HFFc6 (cell line): ENCODE measurements at regions not wholly inside any gene's neighbourhood (a gene's known extent, or its start where the extent isn't known, plus 50 kb on each side); places are given as distances from the start of the nearest gene placed in this dataset.

ENCODE experiments used
- DNase-seq: peaks from one replicate; pipeline ENCODE4 v3.0.0-alpha.2; 2018
- H3K27ac Mint-ChIP-seq: 2 replicates; pipeline ENCODE4 v1.8.0; 2020; ENCODE audit warnings: mild to moderate bottlenecking, mixed read lengths
- H3K27me3 Mint-ChIP-seq: 2 replicates; pipeline ENCODE4 v1.8.0; 2021; ENCODE audit warnings: mild to moderate bottlenecking, moderate library complexity, mixed read lengths; ENCODE audit not compliant: insufficient read depth
- H3K36me3 Mint-ChIP-seq: 2 replicates; pipeline ENCODE4 v1.8.0; 2021; ENCODE audit warnings: low read depth, mixed read lengths
- H3K4me1 Mint-ChIP-seq: 2 replicates; pipeline ENCODE4 v1.8.0; 2020; ENCODE audit warnings: low read depth, mixed read lengths
- H3K4me3 Mint-ChIP-seq: 2 replicates; pipeline ENCODE4 v1.8.0; 2020; ENCODE audit warnings: mild to moderate bottlenecking, moderate library complexity, mixed read lengths
- H3K9me3 Mint-ChIP-seq: 2 replicates; pipeline ENCODE4 v1.8.0; 2020; ENCODE audit warnings: mild to moderate bottlenecking, mixed read lengths
- CTCF ChIP-seq: fragments of 200-600 bp; sonication (generic); IDR thresholded peaks from 2 replicates; pipeline ENCODE4 v1.5.0; 2021; ENCODE audit warnings: antibody characterized with exemption, mild to moderate bottlenecking

- no peak for TF ChIP-seq CTCF
- DNase-seq: no peak
- Mint-ChIP-seq H3K27me3 (no peaks in the 10 kb centered on the region), H3K27ac (no peak overlapping the region), H3K4me1 (peaks cover 11% of the 10 kb centered on the region), H3K4me3 (no peak overlapping the region), H3K36me3 (no peaks in the 10 kb centered on the region), H3K9me3 (peaks cover 3% of the 10 kb centered on the region; the same call in 1 of the 2 replicates)
These were observed 315.5 kb downstream of the PRL start for GRCh38 chr6:21981235-21981833.

GRCh38 chr6:21984135-21984534 is 312.7 kb downstream of the PRL start:
- DNase-seq: no peak
- no peak overlapping the region for H3K4me3 Mint-ChIP-seq
- no peak overlapping the region for H3K27ac Mint-ChIP-seq
- TF ChIP-seq CTCF: no peak
- H3K27me3 Mint-ChIP-seq: no peaks in the 10 kb centered on the region
- peaks cover 3% of the 10 kb centered on the region; the same call in 1 of the 2 replicates for H3K9me3 Mint-ChIP-seq
- no peaks in the 10 kb centered on the region for H3K36me3 Mint-ChIP-seq
- H3K4me1 Mint-ChIP-seq: peaks cover 35% of the 10 kb centered on the region

GRCh38 chr6:21984561-21984960 is 312.3 kb downstream of the PRL start:
- no peak for TF ChIP-seq CTCF
- peaks cover 3% of the 10 kb centered on the region; the same call in 1 of the 2 replicates for H3K9me3 Mint-ChIP-seq
- no peak for DNase-seq
- H3K27me3 Mint-ChIP-seq: no peaks in the 10 kb centered on the region
- no peak overlapping the region for H3K4me3 Mint-ChIP-seq
- no peak overlapping the region for H3K27ac Mint-ChIP-seq
- H3K4me1 Mint-ChIP-seq: peaks cover 35% of the 10 kb centered on the region
- no peaks in the 10 kb centered on the region for H3K36me3 Mint-ChIP-seq

GRCh38 chr6:21985904-21986303 is 310.9 kb downstream of the PRL start:
- H3K4me3 Mint-ChIP-seq: no peak overlapping the region
- H3K9me3 Mint-ChIP-seq: peaks cover 3% of the 10 kb centered on the region; the same call in 1 of the 2 replicates
- no peaks in the 10 kb centered on the region for H3K36me3 Mint-ChIP-seq
- H3K27ac Mint-ChIP-seq: no peak overlapping the region
- DNase-seq: no peak
- peaks cover 39% of the 10 kb centered on the region for H3K4me1 Mint-ChIP-seq
- TF ChIP-seq CTCF: no peak
- no peaks in the 10 kb centered on the region for H3K27me3 Mint-ChIP-seq

GRCh38 chr6:21986703-21987102 is 310.1 kb downstream of the PRL start:
- no peak for TF ChIP-seq CTCF
- Mint-ChIP-seq H3K4me3 (peak overlapping the region; percentile 81; the same call in 1 of the 2 replicates), H3K27me3 (no peaks in the 10 kb centered on the region), H3K36me3 (no peaks in the 10 kb centered on the region), H3K27ac (peak overlapping the region; percentile 93), H3K4me1 (peaks cover 47% of the 10 kb centered on the region), H3K9me3 (peaks cover 2% of the 10 kb centered on the region; the same call in 1 of the 2 replicates)
- no peak for DNase-seq
